Adrenal gland (tissue), 5 donors: ENCODE measurements at regions not wholly inside any gene's neighbourhood (a gene's known extent, or its start where the extent isn't known, plus 50 kb on each side); places are given as distances from the start of the nearest gene placed in this dataset.

Experiments
- POLR2A ChIP-seq, 2 donors: fragments of 450-650 bp; IDR thresholded peaks; one replicate each; pipeline ENCODE4 v1.6.1; 2017; ENCODE audit warnings: antibody characterized with exemption in 2 of 2, mild to moderate bottlenecking in 2 of 2, moderate library complexity in 1 of 2
- TF ChIP-seq, protein P1 (sequence below), 6 experiments: fragments of 450-650 bp in 4 of 6; fragments of 200-600 bp in 2 of 6; sonication (generic) in 1 of 6; IDR thresholded peaks; 1 replicate in 5 of 6; 2 replicates in 1 of 6; pipeline versions ENCODE4 v1.5.1 to v1.8.0; 2016 to 2021; ENCODE audit warnings: antibody characterized with exemption in 6 of 6, mild to moderate bottlenecking in 2 of 6, moderate library complexity in 1 of 6
- donor health status: DM: no; HTN: no; CAD: no.

DNA sequence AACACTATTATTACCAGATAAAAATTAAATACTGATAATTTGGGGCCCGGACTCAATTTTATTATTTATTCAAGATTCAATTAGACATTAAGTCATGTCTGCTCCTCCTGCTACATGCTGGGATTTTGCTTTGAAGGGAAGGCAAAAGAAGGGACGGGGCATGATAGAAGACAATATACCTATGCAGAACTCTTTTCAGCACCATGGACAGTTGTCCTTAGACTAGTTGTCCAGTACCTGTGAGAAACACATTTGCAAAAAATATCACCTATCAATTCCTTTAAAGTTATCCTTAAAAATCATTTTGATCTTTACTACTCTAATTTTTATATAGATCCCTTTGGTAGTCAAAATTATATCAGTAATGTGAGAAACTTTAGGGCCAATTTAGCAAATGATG is 100.2 kb upstream of the SULT1C3 start:
- TF ChIP-seq, protein P1, sequence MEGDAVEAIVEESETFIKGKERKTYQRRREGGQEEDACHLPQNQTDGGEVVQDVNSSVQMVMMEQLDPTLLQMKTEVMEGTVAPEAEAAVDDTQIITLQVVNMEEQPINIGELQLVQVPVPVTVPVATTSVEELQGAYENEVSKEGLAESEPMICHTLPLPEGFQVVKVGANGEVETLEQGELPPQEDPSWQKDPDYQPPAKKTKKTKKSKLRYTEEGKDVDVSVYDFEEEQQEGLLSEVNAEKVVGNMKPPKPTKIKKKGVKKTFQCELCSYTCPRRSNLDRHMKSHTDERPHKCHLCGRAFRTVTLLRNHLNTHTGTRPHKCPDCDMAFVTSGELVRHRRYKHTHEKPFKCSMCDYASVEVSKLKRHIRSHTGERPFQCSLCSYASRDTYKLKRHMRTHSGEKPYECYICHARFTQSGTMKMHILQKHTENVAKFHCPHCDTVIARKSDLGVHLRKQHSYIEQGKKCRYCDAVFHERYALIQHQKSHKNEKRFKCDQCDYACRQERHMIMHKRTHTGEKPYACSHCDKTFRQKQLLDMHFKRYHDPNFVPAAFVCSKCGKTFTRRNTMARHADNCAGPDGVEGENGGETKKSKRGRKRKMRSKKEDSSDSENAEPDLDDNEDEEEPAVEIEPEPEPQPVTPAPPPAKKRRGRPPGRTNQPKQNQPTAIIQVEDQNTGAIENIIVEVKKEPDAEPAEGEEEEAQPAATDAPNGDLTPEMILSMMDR (IDR thresholded peaks at IDR 0.05), result no peak
- no peak for TF ChIP-seq POLR2A (IDR thresholded peaks at IDR 0.05)
